Smooth muscle cell (in vitro differentiated cells): ENCODE measurements at regions not wholly inside any gene's neighbourhood (a gene's known extent, or its start where the extent isn't known, plus 50 kb on each side); places are given as distances from the start of the nearest gene placed in this dataset.

Source experiments
- DNase-seq: peaks from one replicate; lab custom pipeline; 2025; ENCODE audit not compliant: unreplicated experiment; lab: John Stamatoyannopoulos, UW
- H2AFZ ChIP-seq: fragments of 200-600 bp; sonication (generic); 2 replicates; pipeline ENCODE4 v1.6.0; 2016; ENCODE audit warnings: antibody characterized with exemption, low read depth, mild to moderate bottlenecking
- H3F3A ChIP-seq: fragments of 200-600 bp; sonication (generic); 2 replicates; pipeline ENCODE4 v1.6.0; 2017; ENCODE audit warnings: antibody characterized with exemption, low read depth
- H3K27ac ChIP-seq: fragments of 200-600 bp; sonication (generic); 2 replicates; pipeline ENCODE4 v1.5.1; 2016; ENCODE audit warnings: low read depth, mild to moderate bottlenecking
- H3K27me3 ChIP-seq: fragments of 200-600 bp; sonication (generic); 2 replicates; pipeline ENCODE4 v1.6.1; 2016; ENCODE audit warnings: low read depth, mild to moderate bottlenecking
- H3K36me3 ChIP-seq: fragments of 200-600 bp; sonication (generic); 2 replicates; pipeline ENCODE4 v1.5.1; 2016; ENCODE audit warnings: low read depth
- H3K4me1 ChIP-seq: fragments of 200-600 bp; sonication (generic); 2 replicates; pipeline ENCODE4 v1.5.1; 2016; ENCODE audit warnings: low read depth
- H3K4me2 ChIP-seq: fragments of 200-600 bp; sonication (generic); 2 replicates; pipeline ENCODE4 v1.6.0; 2016; ENCODE audit warnings: mild to moderate bottlenecking
- H3K4me3 ChIP-seq: fragments of 200-600 bp; sonication (generic); 2 replicates; pipeline ENCODE4 v1.5.1; 2016; ENCODE audit warnings: mild to moderate bottlenecking
- H3K79me2 ChIP-seq: fragments of 200-600 bp; sonication (generic); 2 replicates; pipeline ENCODE4 v1.6.0; 2016; ENCODE audit warnings: low read depth, mild to moderate bottlenecking
- H3K9ac ChIP-seq: fragments of 200-600 bp; sonication (generic); 2 replicates; pipeline ENCODE4 v1.6.0; 2016; ENCODE audit warnings: low read depth
- H3K9me3 ChIP-seq: fragments of 200-600 bp; sonication (generic); replicated peaks from 2 replicates; pipeline ENCODE4 v1.5.1; 2016; ENCODE audit warnings: low read depth
- H4K20me1 ChIP-seq: fragments of 200-600 bp; sonication (generic); 2 replicates; pipeline ENCODE4 v1.6.0; 2016; ENCODE audit warnings: low read depth
- CTCF ChIP-seq: fragments of 200-600 bp; sonication (generic); IDR thresholded peaks from 2 replicates; pipeline ENCODE4 v1.5.1; 2017; ENCODE audit warnings: borderline replicate concordance, mild to moderate bottlenecking, antibody characterized with exemption; ENCODE audit not compliant: insufficient read depth, poor library complexity, severe bottlenecking
- WGBS: methylation state at CpG from one replicate; pipeline ENCODE4 v1.1.7; 2016; ENCODE audit warnings: low lambda C conversion rate; 5-methylcytosine and 5-hydroxymethylcytosine counted together

GRCh38 chr14:36021591-36022320, 154.8 kb downstream of the PTCSC3 start:
- no peak overlapping the region for H3K4me3 ChIP-seq
- no peaks in the 10 kb centered on the region for H3K9me3 ChIP-seq
- WGBS = 84% methylated on average over 4 of the region's 4 CpGs

GRCh38 chr14:36021030-36021422, 155.5 kb downstream of the PTCSC3 start:
- TF ChIP-seq CTCF = no peak
- 58% methylated on average over 2 of the region's 2 CpGs for WGBS

More at GRCh38 chr14:36021591-36022320, 154.8 kb downstream of the PTCSC3 start:
- no peak overlapping the region for H3K27ac ChIP-seq
- H3K79me2 ChIP-seq = no peaks in the 10 kb centered on the region
- no peak overlapping the region for H3K4me2 ChIP-seq
- no peak overlapping the region for H2AFZ ChIP-seq
- TF ChIP-seq CTCF = no peak
- H3K9ac ChIP-seq = no peak overlapping the region
- H3F3A ChIP-seq = no peaks in the 10 kb centered on the region
- no peaks in the 10 kb centered on the region for H3K27me3 ChIP-seq
- no peaks in the 10 kb centered on the region for H4K20me1 ChIP-seq
- DNase-seq = no peak
- H3K4me1 ChIP-seq = peaks cover 48% of the 10 kb centered on the region
- H3K36me3 ChIP-seq = no peaks in the 10 kb centered on the region

GRCh38 chr14:36020120-36021029, 156.1 kb downstream of the PTCSC3 start:
- Histone ChIP-seq H3K79me2 (no peaks in the 10 kb centered on the region), H4K20me1 (no peaks in the 10 kb centered on the region), H3K36me3 (no peaks in the 10 kb centered on the region), H3K27me3 (no peaks in the 10 kb centered on the region), H3K9ac (no peak overlapping the region), H3K4me2 (no peak overlapping the region), H3F3A (no peaks in the 10 kb centered on the region), H3K4me1 (peaks cover 48% of the 10 kb centered on the region), H2AFZ (no peak overlapping the region), H3K27ac (no peak overlapping the region), H3K4me3 (no peak overlapping the region), H3K9me3 (no peaks in the 10 kb centered on the region)
- no peak for TF ChIP-seq CTCF
- DNase-seq = no peak
- WGBS = 87% methylated on average over 8 of the region's 8 CpGs

More at GRCh38 chr14:36021030-36021422, 155.5 kb downstream of the PTCSC3 start:
- no peak overlapping the region for H3K4me2 ChIP-seq
- H3K36me3 ChIP-seq = no peaks in the 10 kb centered on the region
- H3K9me3 ChIP-seq = no peaks in the 10 kb centered on the region
- H3F3A ChIP-seq = no peaks in the 10 kb centered on the region
- H3K9ac ChIP-seq = no peak overlapping the region
- H3K79me2 ChIP-seq = no peaks in the 10 kb centered on the region
- no peak overlapping the region for H3K27ac ChIP-seq
- no peaks in the 10 kb centered on the region for H4K20me1 ChIP-seq
- DNase-seq = no peak
- no peak overlapping the region for H2AFZ ChIP-seq
- peaks cover 48% of the 10 kb centered on the region for H3K4me1 ChIP-seq
- H3K4me3 ChIP-seq = no peak overlapping the region
- no peaks in the 10 kb centered on the region for H3K27me3 ChIP-seq
